ENCODE measurements at regions not wholly inside any gene's neighbourhood (a gene's known extent, or its start where the extent isn't known, plus 50 kb on each side); places are given as distances from the start of the nearest gene placed in this dataset.

GRCh38 chr6:140370976-140371870 is 996.8 kb upstream of the CITED2 start:
- no peaks in the 10 kb centered on the region for H3K9me3 ChIP-seq (ENCODE audit: control insufficient read depth, low read length)
- no peaks in the 10 kb centered on the region for H3K27me3 ChIP-seq (replicated peaks; ENCODE audit: control insufficient read depth, insufficient read depth, low read length, poor library complexity, severe bottlenecking)
- H3K4me3 ChIP-seq (ENCODE audit: insufficient read depth, low read depth, low read length, poor library complexity, severe bottlenecking): no peak overlapping the region
- H3K27ac ChIP-seq (ENCODE audit: insufficient read depth, low read length, poor library complexity, severe bottlenecking): no peak overlapping the region
- H3K36me3 ChIP-seq (ENCODE audit: control insufficient read depth, insufficient read depth, low read length): no peaks in the 10 kb centered on the region
- no peaks in the 10 kb centered on the region for H3K4me1 ChIP-seq (ENCODE audit: control insufficient read depth, insufficient read depth, low read length, poor library complexity, severe bottlenecking)
- DNase-seq: no peak

GRCh38 chr6:140370441-140370840 is 996.0 kb upstream of the CITED2 start:
- Histone ChIP-seq H3K27me3 (replicated peaks; ENCODE audit: control insufficient read depth, insufficient read depth, low read length, poor library complexity, severe bottlenecking) (no peaks in the 10 kb centered on the region), H3K4me3 (ENCODE audit: insufficient read depth, low read depth, low read length, poor library complexity, severe bottlenecking) (no peak overlapping the region), H3K36me3 (ENCODE audit: control insufficient read depth, insufficient read depth, low read length) (no peaks in the 10 kb centered on the region), H3K9me3 (ENCODE audit: control insufficient read depth, low read length) (no peaks in the 10 kb centered on the region), H3K27ac (ENCODE audit: insufficient read depth, low read length, poor library complexity, severe bottlenecking) (no peak overlapping the region), H3K4me1 (ENCODE audit: control insufficient read depth, insufficient read depth, low read length, poor library complexity, severe bottlenecking) (no peaks in the 10 kb centered on the region)
- DNase-seq: no peak

- Histone ChIP-seq H3K27ac (ENCODE audit: insufficient read depth, low read length, poor library complexity, severe bottlenecking) (no peak overlapping the region), H3K9me3 (ENCODE audit: control insufficient read depth, low read length) (no peaks in the 10 kb centered on the region), H3K4me1 (ENCODE audit: control insufficient read depth, insufficient read depth, low read length, poor library complexity, severe bottlenecking) (no peaks in the 10 kb centered on the region), H3K27me3 (replicated peaks; ENCODE audit: control insufficient read depth, insufficient read depth, low read length, poor library complexity, severe bottlenecking) (no peaks in the 10 kb centered on the region), H3K4me3 (ENCODE audit: insufficient read depth, low read depth, low read length, poor library complexity, severe bottlenecking) (no peak overlapping the region), H3K36me3 (ENCODE audit: control insufficient read depth, insufficient read depth, low read length) (no peaks in the 10 kb centered on the region)
- no peak for DNase-seq
Measured at GRCh38 chr6:140366991-140367390, 992.5 kb upstream of the CITED2 start.

- H3K4me1 ChIP-seq (ENCODE audit: control insufficient read depth, insufficient read depth, low read length, poor library complexity, severe bottlenecking): no peaks in the 10 kb centered on the region
- no peaks in the 10 kb centered on the region for H3K36me3 ChIP-seq (ENCODE audit: control insufficient read depth, insufficient read depth, low read length)
- no peaks in the 10 kb centered on the region for H3K9me3 ChIP-seq (ENCODE audit: control insufficient read depth, low read length)
- no peak for DNase-seq
- no peak overlapping the region for H3K4me3 ChIP-seq (ENCODE audit: insufficient read depth, low read depth, low read length, poor library complexity, severe bottlenecking)
- H3K27me3 ChIP-seq (replicated peaks; ENCODE audit: control insufficient read depth, insufficient read depth, low read length, poor library complexity, severe bottlenecking): no peaks in the 10 kb centered on the region
- no peak overlapping the region for H3K27ac ChIP-seq (ENCODE audit: insufficient read depth, low read length, poor library complexity, severe bottlenecking)
Measured at GRCh38 chr6:140364916-140365315, 990.5 kb upstream of the CITED2 start.

GRCh38 chr6:140360651-140361050 is 986.2 kb upstream of the CITED2 start:
- H3K4me1 ChIP-seq (ENCODE audit: control insufficient read depth, insufficient read depth, low read length, poor library complexity, severe bottlenecking): no peaks in the 10 kb centered on the region
- H3K27ac ChIP-seq (ENCODE audit: insufficient read depth, low read length, poor library complexity, severe bottlenecking): no peak overlapping the region
- no peaks in the 10 kb centered on the region for H3K36me3 ChIP-seq (ENCODE audit: control insufficient read depth, insufficient read depth, low read length)
- DNase-seq: no peak
- no peak overlapping the region for H3K4me3 ChIP-seq (ENCODE audit: insufficient read depth, low read depth, low read length, poor library complexity, severe bottlenecking)
- H3K9me3 ChIP-seq (ENCODE audit: control insufficient read depth, low read length): no peaks in the 10 kb centered on the region
- no peaks in the 10 kb centered on the region for H3K27me3 ChIP-seq (replicated peaks; ENCODE audit: control insufficient read depth, insufficient read depth, low read length, poor library complexity, severe bottlenecking)

GRCh38 chr6:140355476-140355875 is 981.0 kb upstream of the CITED2 start:
- H3K27me3 ChIP-seq (replicated peaks; ENCODE audit: control insufficient read depth, insufficient read depth, low read length, poor library complexity, severe bottlenecking): no peaks in the 10 kb centered on the region
- no peak for DNase-seq
- no peaks in the 10 kb centered on the region for H3K9me3 ChIP-seq (ENCODE audit: control insufficient read depth, low read length)
- H3K27ac ChIP-seq (ENCODE audit: insufficient read depth, low read length, poor library complexity, severe bottlenecking): no peak overlapping the region
- H3K4me3 ChIP-seq (ENCODE audit: insufficient read depth, low read depth, low read length, poor library complexity, severe bottlenecking): no peak overlapping the region
- H3K4me1 ChIP-seq (ENCODE audit: control insufficient read depth, insufficient read depth, low read length, poor library complexity, severe bottlenecking): no peaks in the 10 kb centered on the region
- H3K36me3 ChIP-seq (ENCODE audit: control insufficient read depth, insufficient read depth, low read length): no peaks in the 10 kb centered on the region

- Histone ChIP-seq H3K36me3 (ENCODE audit: control insufficient read depth, insufficient read depth, low read length) (no peaks in the 10 kb centered on the region), H3K27me3 (replicated peaks; ENCODE audit: control insufficient read depth, insufficient read depth, low read length, poor library complexity, severe bottlenecking) (no peaks in the 10 kb centered on the region), H3K4me1 (ENCODE audit: control insufficient read depth, insufficient read depth, low read length, poor library complexity, severe bottlenecking) (no peaks in the 10 kb centered on the region), H3K27ac (ENCODE audit: insufficient read depth, low read length, poor library complexity, severe bottlenecking) (no peak overlapping the region), H3K9me3 (ENCODE audit: control insufficient read depth, low read length) (no peaks in the 10 kb centered on the region), H3K4me3 (ENCODE audit: insufficient read depth, low read depth, low read length, poor library complexity, severe bottlenecking) (no peak overlapping the region)
- DNase-seq: no peak
Measured at GRCh38 chr6:140354296-140354695, 979.8 kb upstream of the CITED2 start.

GRCh38 chr6:140353536-140353935 is 979.1 kb upstream of the CITED2 start:
- Histone ChIP-seq H3K27ac (ENCODE audit: insufficient read depth, low read length, poor library complexity, severe bottlenecking) (no peak overlapping the region), H3K9me3 (ENCODE audit: control insufficient read depth, low read length) (no peaks in the 10 kb centered on the region), H3K4me3 (ENCODE audit: insufficient read depth, low read depth, low read length, poor library complexity, severe bottlenecking) (no peak overlapping the region), H3K4me1 (ENCODE audit: control insufficient read depth, insufficient read depth, low read length, poor library complexity, severe bottlenecking) (no peaks in the 10 kb centered on the region), H3K27me3 (replicated peaks; ENCODE audit: control insufficient read depth, insufficient read depth, low read length, poor library complexity, severe bottlenecking) (no peaks in the 10 kb centered on the region), H3K36me3 (ENCODE audit: control insufficient read depth, insufficient read depth, low read length) (no peaks in the 10 kb centered on the region)
- DNase-seq: no peak

GRCh38 chr6:140346428-140346827 is 972.0 kb upstream of the CITED2 start:
- H3K4me3 ChIP-seq (ENCODE audit: insufficient read depth, low read depth, low read length, poor library complexity, severe bottlenecking): no peak overlapping the region
- no peak overlapping the region for H3K27ac ChIP-seq (ENCODE audit: insufficient read depth, low read length, poor library complexity, severe bottlenecking)
- no peaks in the 10 kb centered on the region for H3K36me3 ChIP-seq (ENCODE audit: control insufficient read depth, insufficient read depth, low read length)
- no peaks in the 10 kb centered on the region for H3K9me3 ChIP-seq (ENCODE audit: control insufficient read depth, low read length)
- H3K4me1 ChIP-seq (ENCODE audit: control insufficient read depth, insufficient read depth, low read length, poor library complexity, severe bottlenecking): no peaks in the 10 kb centered on the region
- no peak for DNase-seq
- no peaks in the 10 kb centered on the region for H3K27me3 ChIP-seq (replicated peaks; ENCODE audit: control insufficient read depth, insufficient read depth, low read length, poor library complexity, severe bottlenecking)

- no peaks in the 10 kb centered on the region for H3K27me3 ChIP-seq (replicated peaks; ENCODE audit: control insufficient read depth, insufficient read depth, low read length, poor library complexity, severe bottlenecking)
- no peaks in the 10 kb centered on the region for H3K36me3 ChIP-seq (ENCODE audit: control insufficient read depth, insufficient read depth, low read length)
- no peak for DNase-seq
- H3K27ac ChIP-seq (ENCODE audit: insufficient read depth, low read length, poor library complexity, severe bottlenecking): no peak overlapping the region
- H3K9me3 ChIP-seq (ENCODE audit: control insufficient read depth, low read length): no peaks in the 10 kb centered on the region
- no peaks in the 10 kb centered on the region for H3K4me1 ChIP-seq (ENCODE audit: control insufficient read depth, insufficient read depth, low read length, poor library complexity, severe bottlenecking)
- H3K4me3 ChIP-seq (ENCODE audit: insufficient read depth, low read depth, low read length, poor library complexity, severe bottlenecking): no peak overlapping the region
Measured at GRCh38 chr6:140345935-140346334, 971.5 kb upstream of the CITED2 start.

All from effector memory CD4-positive, alpha-beta T cell (primary cell).